Stimulated activated CD8-positive, alpha-beta memory T cell treated with anti-CD3 and anti-CD28 coated beads, Interleukin-12 subunit alpha, Interleukin-12 subunit beta, amount 100 ng/mL, for 24 hours (primary cell): ENCODE measurements at regions not wholly inside any gene's neighbourhood (a gene's known extent, or its start where the extent isn't known, plus 50 kb on each side); places are given as distances from the start of the nearest gene placed in this dataset.
"Not testable (repeated sequence)": the region's sequence is repeated elsewhere in the genome, so short reads cannot be mapped to it uniquely, and the experiment has no call there.

Experiments used
- DNase-seq: peaks from one replicate; pipeline ENCODE4 v3.0.0-alpha.2; 2020; ENCODE audit errors: extremely low read depth

GRCh38 chr11:71638801-71639519 lies 56.3 kb upstream of the KRTAP5-11 start:
- DNase-seq: peak; percentile 16

GRCh38 chr11:71639520-71639849 lies 56.8 kb upstream of the KRTAP5-11 start:
- DNase-seq: not testable (repeated sequence)

GRCh38 chr11:71639916-71640315 lies 57.2 kb upstream of the KRTAP5-11 start:
- DNase-seq: not testable (repeated sequence)

GRCh38 chr11:71647078-71647477 lies 64.4 kb upstream of the KRTAP5-11 start:
- not testable (repeated sequence) for DNase-seq

GRCh38 chr11:71652998-71653397 lies 70.3 kb upstream of the KRTAP5-11 start:
- DNase-seq: not testable (repeated sequence)

- DNase-seq: not testable (repeated sequence)
These were observed 71.7 kb upstream of the KRTAP5-11 start for GRCh38 chr11:71654423-71654822.

GRCh38 chr11:71655041-71655440 lies 72.4 kb upstream of the KRTAP5-11 start:
- not testable (repeated sequence) for DNase-seq

- not testable (repeated sequence) for DNase-seq
These were observed 73.8 kb upstream of the KRTAP5-11 start for GRCh38 chr11:71656513-71656912.

- not testable (repeated sequence) for DNase-seq
These were observed 82.3 kb upstream of the KRTAP5-11 start for GRCh38 chr11:71664941-71665340.

- not testable (repeated sequence) for DNase-seq
These were observed 115.4 kb upstream of the KRTAP5-11 start for GRCh38 chr11:71698110-71698509.

- DNase-seq: not testable (repeated sequence)
These were observed 116.3 kb upstream of the KRTAP5-11 start for GRCh38 chr11:71698961-71699360.

- not testable (repeated sequence) for DNase-seq
These were observed 119.0 kb upstream of the KRTAP5-11 start for GRCh38 chr11:71701435-71702291.

GRCh38 chr11:71705086-71705737 lies 122.5 kb upstream of the KRTAP5-11 start:
- DNase-seq: not testable (repeated sequence)

GRCh38 chr11:71705738-71706432 lies 123.2 kb upstream of the KRTAP5-11 start:
- not testable (repeated sequence) for DNase-seq

GRCh38 chr11:71707083-71707482 lies 124.4 kb upstream of the KRTAP5-11 start:
- DNase-seq: not testable (repeated sequence)

- DNase-seq: not testable (repeated sequence)
These were observed 123.5 kb upstream of the DEFB108B start for GRCh38 chr11:71709541-71709940.

- not testable (repeated sequence) for DNase-seq
These were observed 122.8 kb upstream of the DEFB108B start for GRCh38 chr11:71710171-71710671.

- DNase-seq: not testable (repeated sequence)
These were observed 122.2 kb upstream of the DEFB108B start for GRCh38 chr11:71710701-71711385.

- DNase-seq: not testable (repeated sequence)
These were observed 120.7 kb upstream of the DEFB108B start for GRCh38 chr11:71712350-71712749.

- not testable (repeated sequence) for DNase-seq
These were observed 120.2 kb upstream of the DEFB108B start for GRCh38 chr11:71712846-71713245.

GRCh38 chr11:71714510-71714909 lies 118.5 kb upstream of the DEFB108B start:
- not testable (repeated sequence) for DNase-seq
